DOHH2 (cell line): ENCODE measurements at regions not wholly inside any gene's neighbourhood (a gene's known extent, or its start where the extent isn't known, plus 50 kb on each side); places are given as distances from the start of the nearest gene placed in this dataset.

Source experiments
- H3F3A ChIP-seq: fragments of 200-600 bp; sonication (generic), shearing (Covaris generic); 2 replicates; pipeline ENCODE4 v1.6.0; 2016; ENCODE audit warnings: antibody characterized with exemption, mild to moderate bottlenecking; ENCODE audit not compliant: control insufficient read depth, insufficient read depth
- H3K27ac ChIP-seq: fragments of 200-600 bp; sonication (generic); 2 replicates; pipeline ENCODE4 v1.5.1; 2014; ENCODE audit warnings: low read depth, mild to moderate bottlenecking, low read length, moderate library complexity
- H3K27me3 ChIP-seq: fragments of 200-600 bp; sonication (generic); 2 replicates; pipeline ENCODE4 v1.6.1; 2014; ENCODE audit warnings: mild to moderate bottlenecking, low read length, mixed read lengths; ENCODE audit not compliant: control insufficient read depth
- H3K36me3 ChIP-seq: fragments of 200-600 bp; sonication (generic); 2 replicates; pipeline ENCODE4 v1.6.1; 2014; ENCODE audit warnings: mild to moderate bottlenecking, low read length, moderate library complexity, mixed read lengths; ENCODE audit not compliant: control insufficient read depth
- H3K4me1 ChIP-seq: fragments of 200-600 bp; sonication (generic); 2 replicates; pipeline ENCODE4 v1.6.1; 2014; ENCODE audit warnings: mild to moderate bottlenecking, low read length, mixed read lengths; ENCODE audit not compliant: control insufficient read depth
- H3K4me2 ChIP-seq: fragments of 200-600 bp; sonication (generic); 2 replicates; pipeline ENCODE4 v1.6.0; 2014; ENCODE audit warnings: mild to moderate bottlenecking, low read length, moderate library complexity
- H3K4me3 ChIP-seq: fragments of 200-600 bp; sonication (generic); 2 replicates; pipeline ENCODE4 v1.5.1; 2014; ENCODE audit warnings: mild to moderate bottlenecking, low read length, mixed read lengths
- H3K79me2 ChIP-seq: fragments of 200-600 bp; sonication (generic); 2 replicates; pipeline ENCODE4 v1.6.1; 2014; ENCODE audit warnings: mild to moderate bottlenecking, low read length, mixed read lengths; ENCODE audit not compliant: control insufficient read depth
- H3K9me2 ChIP-seq: fragments of 200-600 bp; sonication (generic); replicated peaks from 2 replicates; pipeline ENCODE4 v1.6.1; 2014; ENCODE audit warnings: mild to moderate bottlenecking, low read length, mixed read lengths; ENCODE audit not compliant: control insufficient read depth
- H3K9me3 ChIP-seq: fragments of 200-600 bp; sonication (generic); 2 replicates; pipeline ENCODE4 v1.6.1; 2014; ENCODE audit warnings: antibody characterized with exemption, low read length, mixed read lengths; ENCODE audit not compliant: control insufficient read depth, insufficient read depth
- H4K20me1 ChIP-seq: fragments of 200-600 bp; sonication (generic); 2 replicates; pipeline ENCODE4 v1.6.0; 2014; ENCODE audit warnings: low read depth, mild to moderate bottlenecking, antibody characterized with exemption, low read length, moderate library complexity; ENCODE audit not compliant: control insufficient read depth, insufficient read depth
- CTCF ChIP-seq: fragments of 200-600 bp; sonication (generic); IDR thresholded peaks from one replicate; pipeline ENCODE4 v1.5.1; 2014; ENCODE audit warnings: antibody characterized with exemption, mild to moderate bottlenecking, low read depth, low read length; ENCODE audit not compliant: poor library complexity, severe bottlenecking
- EZH2phosphoT487 ChIP-seq: fragments of 200-600 bp; sonication (generic); IDR thresholded peaks from 2 replicates; pipeline ENCODE4 v1.6.1; 2017; ENCODE audit warnings: borderline replicate concordance, mild to moderate bottlenecking, antibody characterized with exemption, low read length, moderate library complexity, mixed read lengths

- Histone ChIP-seq H3K9me2 (no peaks in the 10 kb centered on the region), H3K27ac (no peak overlapping the region), H3K9me3 (no peaks in the 10 kb centered on the region), H3K27me3 (no peaks in the 10 kb centered on the region), H4K20me1 (no peaks in the 10 kb centered on the region), H3K4me1 (no peaks in the 10 kb centered on the region), H3F3A (no peaks in the 10 kb centered on the region), H3K36me3 (no peaks in the 10 kb centered on the region), H3K4me2 (no peak overlapping the region), H3K79me2 (no peaks in the 10 kb centered on the region), H3K4me3 (no peak overlapping the region)
- TF ChIP-seq EZH2phosphoT487 (no peak), CTCF (no peak)
Measured at GRCh38 chr11:15505155-15505554, 390.4 kb downstream of the INSC start.

GRCh38 chr11:15507592-15507991 lies 392.9 kb downstream of the INSC start:
- H3K36me3 ChIP-seq, result no peaks in the 10 kb centered on the region
- no peak for TF ChIP-seq EZH2phosphoT487
- H3K27ac ChIP-seq, result no peak overlapping the region
- H3K27me3 ChIP-seq, result no peaks in the 10 kb centered on the region
- H3K4me3 ChIP-seq, result no peak overlapping the region
- no peaks in the 10 kb centered on the region for H3F3A ChIP-seq
- no peaks in the 10 kb centered on the region for H4K20me1 ChIP-seq
- no peaks in the 10 kb centered on the region for H3K79me2 ChIP-seq
- H3K4me1 ChIP-seq, result no peaks in the 10 kb centered on the region
- H3K9me2 ChIP-seq, result no peaks in the 10 kb centered on the region
- no peak overlapping the region for H3K4me2 ChIP-seq
- H3K9me3 ChIP-seq, result no peaks in the 10 kb centered on the region

GRCh38 chr11:15509082-15509481 lies 394.4 kb downstream of the INSC start:
- Histone ChIP-seq H3K27ac (no peak overlapping the region), H3K36me3 (no peaks in the 10 kb centered on the region), H3K4me3 (no peak overlapping the region), H3K4me2 (no peak overlapping the region), H3K4me1 (no peaks in the 10 kb centered on the region), H3F3A (no peaks in the 10 kb centered on the region), H3K27me3 (no peaks in the 10 kb centered on the region), H3K9me3 (no peaks in the 10 kb centered on the region), H3K79me2 (no peaks in the 10 kb centered on the region), H3K9me2 (no peaks in the 10 kb centered on the region), H4K20me1 (no peaks in the 10 kb centered on the region)
- TF ChIP-seq CTCF (no peak), EZH2phosphoT487 (no peak)

- H3K27ac ChIP-seq, result no peak overlapping the region
- H3K9me2 ChIP-seq, result no peaks in the 10 kb centered on the region; the same call in 1 of the 2 replicates
- H4K20me1 ChIP-seq, result no peaks in the 10 kb centered on the region
- H3F3A ChIP-seq, result no peaks in the 10 kb centered on the region
- peaks cover 6% of the 10 kb centered on the region; the same call in 1 of the 2 replicates for H3K9me3 ChIP-seq
- TF ChIP-seq CTCF (no peak), EZH2phosphoT487 (no peak)
- no peak overlapping the region for H3K4me2 ChIP-seq
- no peaks in the 10 kb centered on the region for H3K27me3 ChIP-seq
- H3K4me3 ChIP-seq, result no peak overlapping the region
- H3K79me2 ChIP-seq, result no peaks in the 10 kb centered on the region
- H3K36me3 ChIP-seq, result no peaks in the 10 kb centered on the region
- no peaks in the 10 kb centered on the region for H3K4me1 ChIP-seq
Measured at GRCh38 chr11:15519124-15519791, 404.5 kb downstream of the INSC start.
